Fibroblast of villous mesenchyme (primary cell): ENCODE measurements at regions not wholly inside any gene's neighbourhood (a gene's known extent, or its start where the extent isn't known, plus 50 kb on each side); places are given as distances from the start of the nearest gene placed in this dataset.

Experiments
- DNase-seq: peaks from one replicate; pipeline ENCODE4 v3.0.0-alpha.2; 2010; ENCODE audit warnings: low read depth
- H3K4me3 ChIP-seq: 2 replicates; pipeline ENCODE4 v1.5.1; 2011; ENCODE audit warnings: low read depth, mild to moderate bottlenecking, low read length
- TF ChIP-seq, protein P1 (sequence below): IDR thresholded peaks from 2 replicates; pipeline ENCODE4 v1.5.1; 2012; ENCODE audit warnings: low read depth, mild to moderate bottlenecking, low read length; ENCODE audit not compliant: insufficient read depth

DNA sequence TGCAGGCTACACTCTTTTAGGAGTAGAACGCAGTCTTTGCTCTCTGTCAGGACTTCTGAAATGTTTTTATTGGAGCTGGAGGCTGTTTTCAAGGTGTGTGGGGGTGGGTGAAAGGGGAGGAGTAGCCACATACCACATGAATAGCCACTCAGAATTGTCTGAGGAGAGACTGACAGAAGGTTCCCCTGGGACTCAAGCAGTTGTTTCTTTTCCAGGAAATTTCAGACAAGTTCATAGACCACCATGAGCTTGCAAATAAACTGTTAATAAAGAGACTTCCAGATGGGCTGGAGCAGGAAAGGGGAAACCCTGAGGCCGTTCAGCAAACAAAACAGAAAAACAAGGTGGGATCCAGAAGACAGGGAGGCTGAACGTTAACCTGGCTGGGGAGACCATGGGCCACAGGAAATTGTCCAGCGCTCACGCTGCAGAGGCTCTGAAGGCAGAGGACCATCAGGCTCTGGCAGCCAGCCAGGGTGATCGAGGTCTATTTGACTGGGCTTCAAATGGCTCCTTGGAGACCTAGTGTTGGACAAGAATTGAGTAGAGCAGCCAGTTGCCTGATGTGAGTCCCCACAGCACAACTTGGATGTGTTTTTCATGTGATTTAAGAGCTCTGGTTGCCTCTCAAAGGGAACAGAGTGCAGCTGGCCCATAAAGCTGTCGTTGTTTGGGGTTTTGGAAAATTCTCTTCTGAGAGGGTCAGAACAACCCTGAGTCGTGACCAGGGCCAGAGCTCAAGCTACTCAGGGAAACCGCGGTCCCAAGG, 159.2 kb upstream of the RAI14 start:
- TF ChIP-seq, protein P1, sequence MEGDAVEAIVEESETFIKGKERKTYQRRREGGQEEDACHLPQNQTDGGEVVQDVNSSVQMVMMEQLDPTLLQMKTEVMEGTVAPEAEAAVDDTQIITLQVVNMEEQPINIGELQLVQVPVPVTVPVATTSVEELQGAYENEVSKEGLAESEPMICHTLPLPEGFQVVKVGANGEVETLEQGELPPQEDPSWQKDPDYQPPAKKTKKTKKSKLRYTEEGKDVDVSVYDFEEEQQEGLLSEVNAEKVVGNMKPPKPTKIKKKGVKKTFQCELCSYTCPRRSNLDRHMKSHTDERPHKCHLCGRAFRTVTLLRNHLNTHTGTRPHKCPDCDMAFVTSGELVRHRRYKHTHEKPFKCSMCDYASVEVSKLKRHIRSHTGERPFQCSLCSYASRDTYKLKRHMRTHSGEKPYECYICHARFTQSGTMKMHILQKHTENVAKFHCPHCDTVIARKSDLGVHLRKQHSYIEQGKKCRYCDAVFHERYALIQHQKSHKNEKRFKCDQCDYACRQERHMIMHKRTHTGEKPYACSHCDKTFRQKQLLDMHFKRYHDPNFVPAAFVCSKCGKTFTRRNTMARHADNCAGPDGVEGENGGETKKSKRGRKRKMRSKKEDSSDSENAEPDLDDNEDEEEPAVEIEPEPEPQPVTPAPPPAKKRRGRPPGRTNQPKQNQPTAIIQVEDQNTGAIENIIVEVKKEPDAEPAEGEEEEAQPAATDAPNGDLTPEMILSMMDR, result no peak
- peak; percentile 94 for DNase-seq

DNA sequence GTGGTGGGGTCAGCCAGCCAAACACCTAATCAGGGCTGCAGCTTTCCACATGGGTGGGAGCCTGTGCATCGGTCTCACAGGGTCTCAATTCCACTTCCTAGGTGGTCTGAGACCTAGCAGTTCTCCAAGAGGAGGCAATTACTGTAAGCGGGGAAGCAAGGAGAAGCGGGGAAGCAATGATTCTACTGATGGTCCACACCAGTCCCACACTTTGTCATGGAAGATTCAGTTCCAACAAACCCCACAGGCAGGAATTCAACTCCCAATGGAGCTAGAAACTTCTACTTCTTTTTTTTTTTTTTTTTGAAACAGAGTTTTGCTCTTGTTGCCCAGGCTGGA, 158.7 kb upstream of the RAI14 start:
- no peak for DNase-seq
- H3K4me3 ChIP-seq, result no peak overlapping the region
- TF ChIP-seq, protein P1, result no peak

More for the DNA sequence above, 159.2 kb upstream of the RAI14 start:
- H3K4me3 ChIP-seq, result no peak overlapping the region

DNA sequence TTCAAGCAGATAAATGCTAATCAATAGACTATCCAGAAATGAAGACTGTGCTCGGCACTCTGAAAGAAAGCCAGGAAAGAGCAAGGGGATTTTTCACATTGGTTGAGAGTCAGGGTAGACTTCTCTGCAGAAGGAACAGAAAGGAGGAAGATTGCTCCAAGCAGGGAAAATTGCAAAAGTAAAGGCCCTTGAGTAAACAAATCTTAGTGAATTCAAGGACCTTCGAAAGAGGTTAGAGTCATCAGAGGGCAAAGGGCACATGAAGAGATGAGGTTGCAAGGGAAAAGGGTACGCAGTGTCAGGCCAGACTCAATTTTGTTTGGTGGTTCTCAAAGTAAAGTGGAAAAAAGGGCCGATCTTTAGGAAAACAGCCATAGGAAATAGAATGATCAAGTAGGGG, 157.6 kb upstream of the RAI14 start:
- no peak for DNase-seq
- TF ChIP-seq, protein P1, result no peak

DNA sequence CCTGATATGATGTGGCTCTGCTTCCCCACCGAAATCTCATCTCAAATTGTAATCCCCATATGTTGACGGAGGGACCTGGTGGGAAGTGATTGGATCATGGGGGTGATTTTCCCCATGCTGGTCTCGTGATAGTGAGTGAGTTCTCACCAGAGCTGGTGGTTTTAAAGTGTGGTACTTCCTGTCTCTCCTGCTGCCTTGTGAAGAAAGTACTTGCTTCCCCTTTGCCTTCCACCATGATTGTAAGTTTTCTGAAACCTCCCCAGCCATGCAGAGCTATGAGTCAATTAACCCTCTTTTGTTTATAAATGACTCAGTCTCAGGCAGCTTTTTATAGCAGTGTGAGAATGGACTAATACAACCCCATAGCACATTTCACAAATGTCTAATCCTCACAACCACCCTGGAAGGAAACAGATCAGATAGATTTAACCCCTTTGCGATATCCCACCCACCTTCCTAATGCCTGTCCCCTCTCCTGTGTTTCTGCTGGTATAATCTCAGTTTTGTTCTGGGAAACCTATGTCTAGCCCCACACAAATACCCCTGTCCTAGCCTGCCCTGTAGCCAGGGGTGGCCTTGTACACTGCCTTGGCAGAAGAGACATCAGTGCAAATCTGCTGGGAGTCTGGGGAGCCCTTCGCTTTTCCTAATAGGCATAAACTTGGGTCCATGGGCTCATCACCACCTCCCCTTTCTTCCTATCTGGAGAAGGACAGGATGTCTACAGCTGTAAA, 157.0 kb upstream of the RAI14 start:
- TF ChIP-seq, protein P1, result no peak
- DNase-seq, result peak; percentile 95
- H3K4me3 ChIP-seq, result no peak overlapping the region

More for the DNA sequence above, 157.6 kb upstream of the RAI14 start:
- no peak overlapping the region for H3K4me3 ChIP-seq

DNA sequence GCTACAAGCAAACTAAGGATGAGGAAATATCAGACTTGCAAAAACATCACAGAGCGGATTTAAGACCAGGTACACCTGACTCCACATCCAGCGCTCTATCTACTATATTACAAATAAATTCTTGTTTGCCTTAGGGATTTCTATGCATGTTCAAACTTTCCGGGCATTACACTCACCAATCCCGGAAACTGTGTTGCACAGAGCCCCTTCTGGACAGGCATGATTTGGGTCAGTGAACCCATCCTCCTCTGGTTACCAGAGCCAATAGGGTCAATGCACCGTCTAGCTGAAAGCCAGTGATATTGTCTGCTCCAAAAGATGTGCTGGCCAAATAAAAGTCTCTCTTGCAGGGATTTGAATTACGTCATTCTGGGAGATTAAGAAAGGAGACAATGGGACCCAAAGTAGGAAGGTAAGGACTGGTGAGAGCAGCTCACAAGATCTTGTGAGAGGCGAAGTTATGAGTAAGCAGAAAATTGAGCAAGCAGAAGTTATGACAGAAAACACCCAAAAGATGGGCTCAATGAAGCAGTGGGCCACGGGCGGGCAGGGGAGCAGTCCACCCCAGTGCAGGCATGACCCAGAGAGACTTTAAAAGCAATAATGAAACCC, 155.8 kb upstream of the RAI14 start:
- no peak for DNase-seq
- no peak overlapping the region for H3K4me3 ChIP-seq
- TF ChIP-seq, protein P1, result no peak

DNA sequence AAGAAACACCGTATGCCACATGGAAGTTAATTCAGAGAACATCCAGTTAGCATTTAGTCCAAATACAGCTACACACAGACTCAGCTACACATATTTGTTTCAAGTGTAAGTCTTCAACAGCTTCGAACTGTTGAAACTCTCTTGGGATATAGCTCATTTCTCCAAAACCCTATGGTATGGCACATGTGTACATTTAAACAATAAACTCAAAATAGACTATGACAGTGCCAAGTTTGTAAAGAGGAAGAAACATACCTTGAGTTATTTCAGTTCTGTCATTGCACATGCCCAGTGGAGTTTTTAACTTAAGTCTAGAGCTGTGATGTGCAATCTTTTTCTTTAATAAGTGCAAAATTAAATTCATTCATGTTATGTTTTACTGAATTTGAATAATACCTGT, 155.1 kb upstream of the RAI14 start:
- TF ChIP-seq, protein P1, result no peak

More for the DNA sequence above, 155.1 kb upstream of the RAI14 start:
- DNase-seq, result no peak
- H3K4me3 ChIP-seq, result no peak overlapping the region
